OCI-LY3 (cell line): ENCODE measurements at regions not wholly inside any gene's neighbourhood (a gene's known extent, or its start where the extent isn't known, plus 50 kb on each side); places are given as distances from the start of the nearest gene placed in this dataset.

Experiments used
- H2AFZ ChIP-seq: fragments of 200-600, 300-600 bp; shearing (Covaris generic); 2 replicates; pipeline ENCODE4 v1.6.0; 2014; ENCODE audit warnings: antibody characterized with exemption, low read depth, low read length
- H3K27ac ChIP-seq: fragments of 200-600, 300-600 bp; sonication (generic); 2 replicates; pipeline ENCODE4 v1.5.1; 2014; ENCODE audit warnings: mild to moderate bottlenecking, low read length, moderate library complexity, mixed read lengths
- H3K27me3 ChIP-seq: fragments of 200-600, 300-600 bp; sonication (generic); 2 replicates; pipeline ENCODE4 v1.6.1; 2014; ENCODE audit warnings: low read depth, low read length, mixed read lengths
- H3K36me3 ChIP-seq: fragments of 200-600, 300-600 bp; sonication (generic); replicated peaks from 2 replicates; pipeline ENCODE3; 2014; ENCODE audit warnings: low read depth, low read length, mixed read lengths
- H3K4me1 ChIP-seq: fragments of 300-600, 200-600 bp; sonication (generic); 2 replicates; pipeline ENCODE4 v1.6.1; 2014; ENCODE audit warnings: low read length, mixed read lengths
- H3K4me2 ChIP-seq: fragments of 200-600, 300-600 bp; sonication (generic); 2 replicates; pipeline ENCODE4 v1.6.1; 2014; ENCODE audit warnings: low read length, mixed read lengths
- H3K4me3 ChIP-seq: fragments of 300-600, 200-600 bp; sonication (generic); 2 replicates; pipeline ENCODE4 v1.5.1; 2014; ENCODE audit warnings: antibody characterized with exemption, mild to moderate bottlenecking, low read length, moderate library complexity
- H3K79me2 ChIP-seq: fragments of 300-600, 200-600 bp; shearing (Covaris generic); 2 replicates; pipeline ENCODE4 v1.6.1; 2014; ENCODE audit warnings: mild to moderate bottlenecking, low read length, mixed read lengths
- H3K9ac ChIP-seq: fragments of 300-600, 200-600 bp; shearing (Covaris generic); 2 replicates; pipeline ENCODE4 v1.6.0; 2014; ENCODE audit warnings: mild to moderate bottlenecking, low read length, moderate library complexity
- H3K9me3 ChIP-seq: fragments of 200-600, 300-600 bp; shearing (Covaris generic); 2 replicates; pipeline ENCODE4 v1.6.1; 2014; ENCODE audit warnings: low read length, mixed read lengths; ENCODE audit not compliant: insufficient read depth
- H4K20me1 ChIP-seq: fragments of 200-600, 300-600 bp; sonication (generic); 2 replicates; pipeline ENCODE4 v1.6.1; 2016; ENCODE audit warnings: low read length, mixed read lengths; ENCODE audit not compliant: insufficient read depth
- CTCF ChIP-seq: fragments of 200-600, 300-600 bp; sonication (generic); IDR thresholded peaks from 2 replicates; pipeline ENCODE4 v1.5.1; 2014; ENCODE audit warnings: antibody characterized with exemption, low read length, low read depth
- EZH2phosphoT487 ChIP-seq: fragments of 200-600 bp; shearing (Covaris generic); IDR thresholded peaks from 2 replicates; pipeline ENCODE4 v1.6.1; 2018; ENCODE audit warnings: antibody characterized with exemption, mixed run types, low read depth

DNA sequence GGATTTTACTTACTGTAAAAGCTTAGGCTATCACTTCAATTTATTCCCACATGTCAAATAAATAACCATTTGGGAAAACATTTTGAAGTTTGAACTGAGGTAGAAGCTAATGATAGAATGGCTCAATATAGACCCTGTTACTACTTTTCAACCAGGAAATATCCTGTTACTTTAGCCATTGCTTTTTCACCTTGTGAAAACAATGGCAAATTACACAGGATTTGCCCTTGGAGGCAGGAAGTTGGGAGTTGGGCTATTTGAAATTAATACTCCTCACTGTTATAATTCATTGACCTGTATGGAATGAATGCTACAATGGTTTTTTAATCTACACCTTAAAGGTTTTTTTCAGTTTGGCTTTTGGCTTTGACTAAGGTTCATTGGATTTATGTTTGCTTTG, 98.1 kb upstream of the UBE2E2 start:
- H3K9ac ChIP-seq = no peak overlapping the region
- no peaks in the 10 kb centered on the region for H3K9me3 ChIP-seq
- TF ChIP-seq CTCF (no peak), EZH2phosphoT487 (no peak)
- H3K4me2 ChIP-seq = no peak overlapping the region
- no peak overlapping the region for H2AFZ ChIP-seq
- H3K4me1 ChIP-seq = no peaks in the 10 kb centered on the region
- no peaks in the 10 kb centered on the region for H3K36me3 ChIP-seq
- H3K4me3 ChIP-seq = no peak overlapping the region
- H3K79me2 ChIP-seq = no peaks in the 10 kb centered on the region
- no peaks in the 10 kb centered on the region for H4K20me1 ChIP-seq
- no peak overlapping the region for H3K27ac ChIP-seq
- H3K27me3 ChIP-seq = 0 out of 2 replicates have a peak, but pooled peaks cover 3% of the 10 kb centered on the region

DNA sequence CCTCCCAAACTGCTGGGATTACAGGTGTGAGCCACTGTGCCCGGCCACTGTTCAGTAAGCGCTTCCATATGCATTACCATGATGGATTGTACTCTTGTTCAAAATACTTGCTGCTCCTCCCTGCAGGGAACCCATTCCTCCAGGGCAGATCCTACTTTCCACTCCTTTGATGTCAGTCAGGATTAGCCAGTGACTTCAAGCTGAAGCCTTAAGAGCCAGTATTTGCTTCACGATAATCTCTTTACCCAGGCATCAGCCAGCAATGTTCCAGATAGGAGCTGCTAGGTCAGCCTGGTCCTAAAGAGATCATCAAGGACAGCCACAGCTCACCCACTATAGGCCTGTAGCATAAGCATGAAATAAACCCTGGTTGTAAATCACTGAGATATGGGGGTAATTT, 96.5 kb upstream of the UBE2E2 start:
- Histone ChIP-seq H4K20me1 (no peaks in the 10 kb centered on the region), H3K36me3 (no peaks in the 10 kb centered on the region), H3K27me3 (0 out of 2 replicates have a peak, but pooled peaks cover 3% of the 10 kb centered on the region), H3K4me3 (no peak overlapping the region), H3K9ac (no peak overlapping the region), H3K4me1 (no peaks in the 10 kb centered on the region), H3K27ac (no peak overlapping the region), H2AFZ (no peak overlapping the region), H3K4me2 (no peak overlapping the region), H3K79me2 (no peaks in the 10 kb centered on the region), H3K9me3 (no peaks in the 10 kb centered on the region)
- TF ChIP-seq EZH2phosphoT487 (no peak), CTCF (no peak)

GRCh38 chr3:23107221-23107620, 95.9 kb upstream of the UBE2E2 start:
- Histone ChIP-seq H3K27ac (no peak overlapping the region), H3K9me3 (no peaks in the 10 kb centered on the region), H3K27me3 (0 out of 2 replicates have a peak, but pooled peaks cover 3% of the 10 kb centered on the region), H3K36me3 (no peaks in the 10 kb centered on the region), H3K9ac (no peak overlapping the region), H4K20me1 (no peaks in the 10 kb centered on the region), H3K4me1 (no peaks in the 10 kb centered on the region), H2AFZ (no peak overlapping the region), H3K4me3 (no peak overlapping the region), H3K4me2 (no peak overlapping the region), H3K79me2 (no peaks in the 10 kb centered on the region)
- TF ChIP-seq EZH2phosphoT487 = no peak
- TF ChIP-seq CTCF = no peak

- H3K36me3 ChIP-seq = no peaks in the 10 kb centered on the region
- no peaks in the 10 kb centered on the region for H3K4me1 ChIP-seq
- 0 out of 2 replicates have a peak, but pooled peaks cover 2% of the 10 kb centered on the region for H3K27me3 ChIP-seq
- TF ChIP-seq EZH2phosphoT487 = no peak
- TF ChIP-seq CTCF = no peak
- H4K20me1 ChIP-seq = no peaks in the 10 kb centered on the region
- H3K27ac ChIP-seq = no peak overlapping the region
- no peak overlapping the region for H3K4me2 ChIP-seq
- no peaks in the 10 kb centered on the region for H3K79me2 ChIP-seq
- no peak overlapping the region for H3K9ac ChIP-seq
- H3K9me3 ChIP-seq = no peaks in the 10 kb centered on the region
- H2AFZ ChIP-seq = no peak overlapping the region
- no peak overlapping the region for H3K4me3 ChIP-seq
Measured at GRCh38 chr3:23108451-23109057, 94.6 kb upstream of the UBE2E2 start.
